ENCODE measurements at regions not wholly inside any gene's neighbourhood (a gene's known extent, or its start where the extent isn't known, plus 50 kb on each side); places are given as distances from the start of the nearest gene placed in this dataset.

- no peak for TF ChIP-seq CTCF (IDR thresholded peaks at IDR 0.05)
- Histone ChIP-seq H3K27ac (no peak overlapping the region), H3K4me1 (peaks cover 41% of the 10 kb centered on the region), H3K4me3 (no peak overlapping the region), H3K27me3 (ENCODE audit: insufficient read depth in 3 of 3, low read length in 2 of 3) (no peaks in the 10 kb centered on the region), H3K9me3 (no peaks in the 10 kb centered on the region), H3K36me3 (ENCODE audit: insufficient read depth in 1 of 2, low read depth in 1 of 2) (no peaks in the 10 kb centered on the region)
- intact Hi-C loops (cut with DNase I), result loop anchor here in 1 of 2 donors (5.0 kb wide), 2 partner anchors 53 to 82 kb away; no protein-coding TSS in a partner anchor
- WGBS, 3 donors, result 82 to 89% (median 87%) methylated on average over 7 of the region's 7 CpGs
- DNase-seq, result no peak
- ATAC-seq, result no peak
Measured at GRCh38 chr2:71884303-71885042, 263.2 kb downstream of the CYP26B1 start.

GRCh38 chr2:71882949-71883472 lies 264.7 kb downstream of the CYP26B1 start:
- Histone ChIP-seq H3K27me3 (ENCODE audit: insufficient read depth in 3 of 3, low read length in 2 of 3) (no peaks in the 10 kb centered on the region), H3K36me3 (ENCODE audit: insufficient read depth in 1 of 2, low read depth in 1 of 2) (no peaks in the 10 kb centered on the region), H3K9me3 (no peaks in the 10 kb centered on the region), H3K4me1 (peaks cover 41% of the 10 kb centered on the region), H3K4me3 (no peak overlapping the region), H3K27ac (peak overlapping the region; percentile 71)
- intact Hi-C loops (cut with DNase I), result loop anchor here in 1 of 2 donors (5.0 kb wide), 1 partner anchor 54 kb away; no protein-coding TSS in a partner anchor
- peak; percentile 81 to 89 (median 85) for ATAC-seq
- no peak for TF ChIP-seq CTCF (IDR thresholded peaks at IDR 0.05)
- DNase-seq, result peak; percentile 93 to 97
- 11 to 14% (median 11%) methylated on average over 8 of the region's 8 CpGs for WGBS, 3 donors

GRCh38 chr2:71882236-71882946 lies 265.3 kb downstream of the CYP26B1 start:
- intact Hi-C loops (cut with DNase I), result loop anchor here in 1 of 2 donors (5.0 kb wide), 1 partner anchor 55 kb away; no protein-coding TSS in a partner anchor
- no peak for TF ChIP-seq CTCF (IDR thresholded peaks at IDR 0.05)
- ATAC-seq, result no peak
- peaks cover 41% of the 10 kb centered on the region for H3K4me1 ChIP-seq
- WGBS, 3 donors, result 63 to 65% (median 63%) methylated on average over 8 of the region's 8 CpGs
- no peaks in the 10 kb centered on the region for H3K36me3 ChIP-seq (ENCODE audit: insufficient read depth in 1 of 2, low read depth in 1 of 2)
- no peak for DNase-seq
- no peaks in the 10 kb centered on the region for H3K9me3 ChIP-seq
- no peak overlapping the region for H3K4me3 ChIP-seq
- no peaks in the 10 kb centered on the region for H3K27me3 ChIP-seq (ENCODE audit: insufficient read depth in 3 of 3, low read length in 2 of 3)
- peak overlapping the region; percentile 71 for H3K27ac ChIP-seq

GRCh38 chr2:71880846-71881610 lies 266.6 kb downstream of the CYP26B1 start:
- peak; percentile 86 to 93 for DNase-seq
- H3K4me3 ChIP-seq, result no peak overlapping the region
- H3K4me1 ChIP-seq, result peaks cover 41% of the 10 kb centered on the region
- intact Hi-C loops (cut with DNase I), result loop anchor here in 1 of 2 donors (5.0 kb wide), 1 partner anchor 56 kb away; no protein-coding TSS in a partner anchor
- H3K36me3 ChIP-seq (ENCODE audit: insufficient read depth in 1 of 2, low read depth in 1 of 2), result no peaks in the 10 kb centered on the region
- WGBS, 3 donors, result 38 to 53% (median 45%) methylated on average over 4 of the region's 4 CpGs
- peak; percentile 82 to 87 (median 84) for ATAC-seq
- no peaks in the 10 kb centered on the region for H3K9me3 ChIP-seq
- no peaks in the 10 kb centered on the region for H3K27me3 ChIP-seq (ENCODE audit: insufficient read depth in 3 of 3, low read length in 2 of 3)
- TF ChIP-seq CTCF (IDR thresholded peaks at IDR 0.05), result no peak
- peak overlapping the region; percentile 83 for H3K27ac ChIP-seq

Measured in psoas muscle (tissue), 7 donors.